Glomerular endothelial cell (primary cell): ENCODE measurements at regions not wholly inside any gene's neighbourhood (a gene's known extent, or its start where the extent isn't known, plus 50 kb on each side); places are given as distances from the start of the nearest gene placed in this dataset.

Experiments used
- DNase-seq: peaks from one replicate; pipeline ENCODE4 v3.0.0-alpha.2; 2011; ENCODE audit warnings: low read depth, low spot score; ENCODE audit errors: extremely low read depth

- no peak for DNase-seq
Measured at GRCh38 chr18:45373286-45373880, 241.9 kb upstream of the SLC14A2 start.

GRCh38 chr18:45374236-45374635, 241.0 kb upstream of the SLC14A2 start:
- no peak for DNase-seq

- DNase-seq = no peak
Measured at GRCh38 chr18:45374878-45375630, 240.2 kb upstream of the SLC14A2 start.

- DNase-seq = no peak
Measured at GRCh38 chr18:45376193-45376592, 239.1 kb upstream of the SLC14A2 start.

- DNase-seq = no peak
Measured at GRCh38 chr18:45378308-45378707, 237.0 kb upstream of the SLC14A2 start.

- no peak for DNase-seq
Measured at GRCh38 chr18:45378933-45379332, 236.3 kb upstream of the SLC14A2 start.

- DNase-seq = no peak
Measured at GRCh38 chr18:45379903-45380302, 235.4 kb upstream of the SLC14A2 start.

GRCh38 chr18:45381282-45381681, 234.0 kb upstream of the SLC14A2 start:
- DNase-seq = no peak

- no peak for DNase-seq
Measured at GRCh38 chr18:45383228-45383627, 232.0 kb upstream of the SLC14A2 start.

GRCh38 chr18:45384137-45384961, 230.9 kb upstream of the SLC14A2 start:
- DNase-seq = peak; percentile 2

GRCh38 chr18:45384962-45385315, 230.3 kb upstream of the SLC14A2 start:
- DNase-seq = no peak

GRCh38 chr18:45386041-45386655, 229.1 kb upstream of the SLC14A2 start:
- DNase-seq = no peak

GRCh38 chr18:45387229-45387628, 228.0 kb upstream of the SLC14A2 start:
- no peak for DNase-seq

GRCh38 chr18:45398448-45398847, 216.8 kb upstream of the SLC14A2 start:
- DNase-seq = no peak

GRCh38 chr18:45399146-45399545, 216.1 kb upstream of the SLC14A2 start:
- no peak for DNase-seq

GRCh38 chr18:45399643-45400042, 215.6 kb upstream of the SLC14A2 start:
- DNase-seq = no peak

- no peak for DNase-seq
Measured at GRCh38 chr18:45402485-45403056, 212.7 kb upstream of the SLC14A2 start.

GRCh38 chr18:45403341-45404049, 211.8 kb upstream of the SLC14A2 start:
- DNase-seq = no peak

- DNase-seq = no peak
Measured at GRCh38 chr18:45408218-45408617, 207.1 kb upstream of the SLC14A2 start.

GRCh38 chr18:45409971-45410370, 205.3 kb upstream of the SLC14A2 start:
- DNase-seq = no peak
